C4-2B (cell line): ENCODE measurements at regions not wholly inside any gene's neighbourhood (a gene's known extent, or its start where the extent isn't known, plus 50 kb on each side); places are given as distances from the start of the nearest gene placed in this dataset.

Experiments used
- ZFX ChIP-seq: fragments of 450-650 bp; IDR thresholded peaks from 2 replicates; pipeline ENCODE4 v1.6.1; 2017
- TF ChIP-seq, protein P1 (sequence below): fragments of 450-650 bp; conservative IDR thresholded peaks from 2 replicates; pipeline ENCODE4 v1.5.1; 2017; ENCODE audit warnings: mild to moderate bottlenecking

DNA sequence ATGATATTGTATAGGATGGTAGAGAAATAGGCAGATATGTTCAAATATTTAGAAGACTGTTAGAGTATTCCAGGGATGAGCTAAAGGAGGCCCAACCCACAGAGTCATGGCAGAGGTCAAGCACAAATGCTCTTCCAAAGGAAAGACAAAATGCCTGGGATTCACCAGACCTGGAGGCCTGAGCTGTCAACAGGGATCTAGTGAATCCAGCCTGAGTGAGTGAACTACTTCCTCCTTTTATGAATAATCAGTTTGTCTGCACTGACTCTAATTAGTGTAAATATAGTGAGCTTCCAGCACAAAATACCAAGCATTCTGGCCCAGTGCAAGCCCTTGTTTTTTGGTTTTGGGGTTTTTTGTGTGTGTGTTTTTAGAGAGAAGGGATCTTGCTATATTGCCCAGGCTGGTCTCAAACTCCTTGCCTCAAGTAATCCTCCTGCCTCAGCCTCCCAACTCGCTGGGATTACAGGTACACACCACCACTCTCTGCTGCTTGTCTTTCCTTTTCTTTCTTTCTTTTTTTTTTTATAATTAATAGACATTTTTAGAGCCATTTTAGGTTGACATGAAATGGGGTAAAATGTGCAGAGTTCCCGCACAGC lies 244.4 kb downstream of the SKIDA1 start:
- TF ChIP-seq, protein P1, sequence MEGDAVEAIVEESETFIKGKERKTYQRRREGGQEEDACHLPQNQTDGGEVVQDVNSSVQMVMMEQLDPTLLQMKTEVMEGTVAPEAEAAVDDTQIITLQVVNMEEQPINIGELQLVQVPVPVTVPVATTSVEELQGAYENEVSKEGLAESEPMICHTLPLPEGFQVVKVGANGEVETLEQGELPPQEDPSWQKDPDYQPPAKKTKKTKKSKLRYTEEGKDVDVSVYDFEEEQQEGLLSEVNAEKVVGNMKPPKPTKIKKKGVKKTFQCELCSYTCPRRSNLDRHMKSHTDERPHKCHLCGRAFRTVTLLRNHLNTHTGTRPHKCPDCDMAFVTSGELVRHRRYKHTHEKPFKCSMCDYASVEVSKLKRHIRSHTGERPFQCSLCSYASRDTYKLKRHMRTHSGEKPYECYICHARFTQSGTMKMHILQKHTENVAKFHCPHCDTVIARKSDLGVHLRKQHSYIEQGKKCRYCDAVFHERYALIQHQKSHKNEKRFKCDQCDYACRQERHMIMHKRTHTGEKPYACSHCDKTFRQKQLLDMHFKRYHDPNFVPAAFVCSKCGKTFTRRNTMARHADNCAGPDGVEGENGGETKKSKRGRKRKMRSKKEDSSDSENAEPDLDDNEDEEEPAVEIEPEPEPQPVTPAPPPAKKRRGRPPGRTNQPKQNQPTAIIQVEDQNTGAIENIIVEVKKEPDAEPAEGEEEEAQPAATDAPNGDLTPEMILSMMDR = no peak
- no peak for TF ChIP-seq ZFX
